GM19025 (cell line): ENCODE measurements at regions not wholly inside any gene's neighbourhood (a gene's known extent, or its start where the extent isn't known, plus 50 kb on each side); places are given as distances from the start of the nearest gene placed in this dataset.

Experiments used
- ATAC-seq: cut with Tn5 transposase; IDR thresholded peaks from one replicate; pipeline ENCODE4 v1.9.1; 2021; ENCODE audit warnings: mild to moderate bottlenecking, low read depth, moderate library complexity; ENCODE audit not compliant: unreplicated experiment

GRCh38 chr9:129490583-129491486, 130.1 kb downstream of the C9orf50 start:
- no peak for ATAC-seq

DNA sequence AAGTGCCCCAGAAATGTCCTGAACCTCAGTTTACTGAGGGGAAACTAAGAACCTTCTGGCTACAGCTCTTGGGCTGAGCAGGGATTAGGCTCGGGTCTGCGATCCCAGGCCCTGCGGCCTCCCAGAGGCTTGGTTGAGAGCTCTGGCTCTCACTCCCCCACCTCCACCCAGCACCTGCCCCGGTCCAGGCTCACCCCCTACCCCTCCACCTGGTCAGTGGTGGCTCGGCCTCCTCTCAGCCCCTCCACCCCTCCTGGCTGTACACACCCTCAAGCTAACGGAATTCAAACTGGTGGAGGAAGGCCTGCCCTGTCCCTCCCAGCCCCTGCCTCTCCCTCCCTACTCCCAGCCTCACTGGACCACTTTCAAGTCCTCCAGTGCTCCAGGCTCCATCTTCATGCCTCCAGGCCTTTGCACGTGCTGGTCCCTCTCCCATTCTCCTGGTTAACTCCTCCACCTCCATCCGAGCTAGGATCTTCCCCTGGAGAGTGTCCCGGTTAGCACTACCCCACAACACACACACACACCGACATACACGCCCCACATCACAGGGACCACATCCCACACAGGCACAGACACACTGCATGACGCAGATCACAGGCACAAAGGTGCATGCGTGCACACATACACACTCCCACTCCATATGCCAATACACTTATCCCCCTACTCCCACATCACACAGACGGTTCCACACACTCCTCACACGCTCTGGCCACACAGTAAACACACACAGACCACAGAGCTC, 130.9 kb downstream of the C9orf50 start:
- ATAC-seq: no peak

DNA sequence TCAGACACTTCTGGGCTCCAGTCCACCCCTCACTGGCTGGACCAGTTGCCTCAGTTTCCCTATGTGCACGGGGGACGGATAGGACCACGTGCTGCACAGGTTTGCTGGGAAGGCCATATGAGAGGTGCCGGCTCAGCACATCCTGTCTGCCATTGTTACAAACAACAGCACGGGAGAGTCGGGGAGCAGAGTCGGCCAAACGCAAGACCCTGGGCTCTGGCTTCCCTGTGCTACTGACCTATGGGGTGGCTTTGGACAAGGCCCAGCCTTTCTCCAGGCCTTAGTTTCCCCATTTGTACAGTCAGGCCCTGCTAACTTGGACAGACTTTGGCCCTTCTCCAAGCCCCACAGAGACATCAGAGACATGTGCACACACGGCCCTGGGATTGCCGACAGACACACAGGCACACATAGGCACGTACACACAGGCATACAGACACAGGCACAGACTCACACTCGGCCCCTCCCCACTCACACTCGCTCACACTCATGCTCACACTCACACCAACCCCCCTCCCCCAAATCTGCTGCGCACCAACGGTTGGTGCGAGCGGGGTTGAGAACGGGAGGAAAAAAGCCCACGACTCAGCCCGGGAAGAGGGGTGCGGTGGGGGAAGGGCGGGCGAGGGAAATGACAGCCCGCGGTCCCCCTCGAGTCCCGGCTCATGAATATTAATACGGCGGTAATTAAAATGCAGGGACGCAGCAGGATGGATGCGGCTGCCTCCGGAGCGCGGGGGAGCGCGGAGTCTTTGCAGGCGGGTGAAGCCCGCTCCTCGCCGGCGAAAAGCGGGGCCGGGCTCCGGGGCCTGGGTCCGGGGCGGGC, 133.0 kb downstream of the C9orf50 start:
- no peak for ATAC-seq

- no peak for ATAC-seq
Measured at GRCh38 chr9:129486756-129487657, 133.9 kb downstream of the C9orf50 start.

- no peak for ATAC-seq
Measured at GRCh38 chr9:129485145-129485774, 135.6 kb downstream of the C9orf50 start.

DNA sequence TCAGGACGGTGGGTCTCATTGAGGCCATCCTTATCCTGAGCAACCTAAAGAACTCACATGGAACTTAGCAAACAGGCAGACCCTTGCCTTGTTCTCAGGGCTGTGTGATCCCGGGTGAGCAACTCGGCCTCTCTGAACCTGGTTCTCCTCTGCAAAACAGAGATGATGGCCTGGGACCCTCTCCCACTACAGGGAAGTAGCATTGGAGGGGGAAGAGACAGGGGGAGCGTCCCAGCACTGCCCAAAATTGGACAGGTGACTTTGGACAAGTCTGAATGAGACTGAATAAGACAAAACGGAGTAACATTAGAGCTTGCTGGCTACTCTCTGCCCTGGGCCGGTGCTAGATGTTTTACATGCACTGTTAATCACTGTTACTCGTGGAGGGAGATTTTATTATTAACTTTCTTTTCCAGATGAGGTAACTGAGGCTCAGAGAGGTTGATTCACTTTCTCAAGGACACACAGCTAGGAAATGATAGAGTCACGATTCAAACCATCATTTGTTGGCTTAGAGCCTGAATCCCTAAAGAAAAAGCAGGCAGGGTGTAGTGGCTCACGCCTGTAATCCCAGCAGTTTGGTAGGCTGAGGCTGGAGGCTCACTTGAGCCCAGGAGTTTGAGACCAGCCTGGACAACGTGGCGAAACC, 136.4 kb downstream of the C9orf50 start:
- no peak for ATAC-seq

- no peak for ATAC-seq
Measured at GRCh38 chr9:129483415-129484351, 137.2 kb downstream of the C9orf50 start.

DNA sequence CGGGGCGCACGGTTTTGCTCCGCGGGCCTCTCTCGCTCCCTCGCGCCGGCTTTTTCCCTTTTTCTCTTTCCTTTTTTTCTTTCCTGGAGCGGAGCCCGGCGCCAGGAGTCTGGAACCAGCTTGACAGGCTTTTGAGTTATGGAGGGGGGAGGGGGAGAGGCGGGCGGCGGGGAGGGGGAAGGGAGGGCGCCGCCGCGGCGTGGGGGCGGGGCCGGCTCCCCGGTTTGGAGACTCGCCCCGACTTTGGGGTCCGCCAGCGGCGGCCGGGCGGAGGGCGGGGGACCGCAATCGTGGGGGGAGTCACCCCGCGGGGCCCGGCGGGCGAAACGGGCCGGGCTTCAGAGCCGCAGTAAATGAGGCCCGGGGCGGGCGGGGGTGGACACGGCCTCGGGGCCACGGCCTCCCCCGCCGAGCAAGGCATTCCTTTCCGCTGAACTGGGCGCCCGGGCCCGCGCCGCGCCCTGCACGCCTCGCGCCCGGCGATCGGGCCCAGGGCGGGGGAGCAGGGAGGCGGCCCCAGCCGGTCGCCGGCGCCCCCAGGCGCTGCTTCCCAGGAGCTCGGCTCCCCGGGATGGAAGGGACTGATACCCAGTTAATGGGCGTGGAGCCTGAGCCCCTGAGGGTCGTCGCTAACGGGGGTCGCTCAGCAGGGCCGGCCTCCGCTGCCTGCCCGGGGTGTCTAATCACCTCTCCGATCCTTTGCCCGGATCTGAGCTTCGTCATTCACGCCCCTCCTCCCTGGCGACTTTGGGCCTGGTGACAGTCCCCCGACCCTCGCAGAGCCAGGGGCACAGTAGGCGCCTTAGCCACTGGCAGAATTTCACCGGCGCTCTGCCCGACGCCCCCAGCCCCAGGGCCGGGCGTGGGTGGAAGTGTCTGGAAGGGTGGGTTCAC, 138.1 kb downstream of the C9orf50 start:
- no peak for ATAC-seq

DNA sequence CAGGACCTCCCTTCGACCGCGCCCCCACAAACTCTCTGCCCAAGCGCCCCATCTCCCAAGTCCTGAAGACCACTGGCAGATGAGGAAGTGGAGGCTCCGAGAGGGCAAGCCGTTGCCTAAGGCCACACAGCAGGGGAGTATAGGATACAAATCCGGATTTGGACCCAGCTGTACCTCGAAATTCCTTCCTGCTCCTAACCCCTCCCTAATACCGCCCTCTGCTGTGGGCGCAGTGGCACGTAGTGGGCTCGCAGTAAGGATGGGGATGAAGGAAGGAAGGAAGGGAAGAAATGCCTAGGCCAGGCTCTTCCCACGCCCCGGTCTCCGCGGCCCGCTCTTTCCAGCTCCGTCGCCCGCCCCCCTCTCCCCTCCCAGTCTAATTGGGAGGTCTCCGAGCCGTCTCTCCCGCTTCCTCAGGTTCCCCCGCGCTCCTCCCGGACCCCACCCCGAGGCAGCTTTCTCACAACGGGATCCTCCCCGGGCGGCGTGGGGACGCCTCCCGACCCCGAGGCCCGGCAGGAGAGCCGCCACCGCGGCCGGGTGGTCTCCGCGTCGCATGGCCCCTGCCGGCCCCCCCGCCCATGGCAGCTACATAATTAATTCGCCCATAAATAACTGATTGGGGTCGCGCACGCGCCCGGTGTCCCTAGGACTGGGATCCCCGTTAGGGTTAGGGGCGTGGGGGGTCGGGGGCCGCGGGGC, 138.9 kb downstream of the C9orf50 start:
- ATAC-seq: no peak

DNA sequence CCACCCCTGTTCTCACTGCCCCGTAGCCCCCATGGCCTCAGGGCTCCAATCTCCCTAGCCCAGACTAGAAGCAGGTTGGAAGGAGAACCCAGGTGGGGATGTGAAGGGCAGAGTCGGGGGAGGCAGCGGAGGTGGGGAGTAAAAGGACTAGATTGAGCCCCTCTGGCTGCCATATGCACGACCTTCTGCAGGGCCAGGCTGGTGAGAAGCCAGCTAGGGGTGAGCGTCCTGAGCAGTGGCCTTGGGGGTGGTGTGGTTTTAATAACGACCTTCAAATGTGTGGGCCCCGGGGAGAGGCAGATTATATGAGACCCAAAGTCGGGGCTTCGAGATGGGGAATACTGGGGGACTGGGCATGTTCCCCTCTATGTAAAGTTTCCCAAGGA, 139.5 kb downstream of the C9orf50 start:
- ATAC-seq: no peak

- no peak for ATAC-seq
Measured at GRCh38 chr9:129480745-129481144, 140.2 kb downstream of the C9orf50 start.

DNA sequence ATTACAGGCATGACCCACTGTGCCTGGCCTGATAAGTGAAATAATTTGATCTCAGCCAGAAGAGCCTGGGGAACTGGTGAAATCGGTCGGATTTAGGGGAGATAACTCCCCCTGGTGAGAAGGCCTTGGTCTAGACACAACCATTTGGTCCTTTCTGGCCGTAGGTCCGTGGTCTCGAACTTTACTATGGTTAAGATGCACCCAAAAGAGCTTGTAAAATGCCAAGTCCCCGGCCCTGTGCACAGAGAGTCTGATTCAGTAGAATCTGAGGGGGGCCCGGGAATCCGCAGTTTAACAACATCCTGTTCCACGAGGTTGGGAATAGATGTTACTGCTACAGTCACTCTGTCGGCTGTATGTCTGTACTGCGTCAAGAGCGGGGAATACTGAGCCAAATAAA, 140.7 kb downstream of the C9orf50 start:
- no peak for ATAC-seq

DNA sequence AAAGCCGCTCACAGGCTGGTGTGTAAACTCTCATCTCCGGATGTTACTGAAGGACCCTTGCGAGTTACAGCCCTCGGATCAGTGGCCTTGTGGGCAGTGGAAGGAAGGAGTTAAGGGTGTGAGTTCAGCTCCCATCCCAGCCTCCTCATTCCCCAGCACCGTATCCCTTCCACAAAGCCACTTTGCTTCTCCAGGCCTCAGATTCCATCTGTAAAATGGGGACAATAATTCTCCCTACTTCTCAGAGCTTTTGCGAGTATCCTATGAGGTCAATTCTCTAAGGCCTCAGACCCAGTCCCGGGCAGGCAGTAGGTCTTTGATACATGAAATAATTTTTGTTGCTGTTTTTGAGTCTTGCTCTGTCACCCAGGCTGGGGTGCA, 141.3 kb downstream of the C9orf50 start:
- no peak for ATAC-seq

- no peak for ATAC-seq
Measured at GRCh38 chr9:129478961-129479630, 141.8 kb downstream of the C9orf50 start.

GRCh38 chr9:129478461-129478860, 142.4 kb downstream of the C9orf50 start:
- ATAC-seq: no peak
